HG02870 (cell line): ENCODE measurements at regions not wholly inside any gene's neighbourhood (a gene's known extent, or its start where the extent isn't known, plus 50 kb on each side); places are given as distances from the start of the nearest gene placed in this dataset.

ENCODE experiments used
- ATAC-seq: cut with Tn5 transposase; IDR thresholded peaks from one replicate; pipeline ENCODE4 v1.9.1; 2021; ENCODE audit warnings: mild to moderate bottlenecking, moderate library complexity; ENCODE audit not compliant: unreplicated experiment

DNA sequence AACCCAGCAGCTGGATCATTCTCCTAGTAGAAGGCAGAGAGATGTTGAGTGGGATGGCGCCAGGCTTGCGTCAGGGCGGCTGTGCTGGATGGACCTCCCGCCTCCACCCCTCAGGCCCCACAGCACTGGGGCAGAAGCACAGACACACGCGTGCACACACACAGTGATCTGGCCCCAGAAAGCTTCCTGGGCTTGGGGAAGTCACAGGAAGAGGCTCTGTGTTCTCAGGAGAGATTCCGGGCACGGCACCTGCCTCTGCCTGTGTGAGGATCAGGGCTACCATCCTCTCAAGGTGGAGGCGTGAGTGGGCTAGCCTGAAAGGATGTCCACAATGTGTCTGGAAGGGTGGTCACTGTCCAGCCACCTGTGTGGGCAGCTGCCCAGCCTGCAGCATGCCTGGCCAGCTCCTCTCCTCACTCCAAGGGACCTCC, 229.8 kb upstream of the HS6ST1 start:
- no peak for ATAC-seq

DNA sequence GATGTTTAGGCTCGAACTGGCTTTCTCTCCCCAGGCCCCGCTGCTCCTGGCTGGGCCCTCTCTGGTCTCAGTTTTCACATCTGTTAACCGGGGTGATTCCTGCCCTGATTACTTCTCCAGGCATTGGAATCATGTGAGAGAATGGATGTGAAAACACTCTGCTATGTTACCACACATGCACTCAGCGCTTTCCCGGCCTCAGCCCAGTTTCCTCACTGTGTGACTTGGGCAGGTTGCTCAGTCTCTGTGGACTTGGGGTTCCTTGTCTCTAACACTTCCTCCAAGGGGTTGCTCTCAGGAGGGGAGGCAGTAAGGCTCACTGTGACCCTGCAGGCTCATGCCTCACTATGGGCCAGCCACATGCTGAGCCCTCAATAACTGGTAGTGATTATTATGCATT, 230.4 kb upstream of the HS6ST1 start:
- ATAC-seq: no peak

DNA sequence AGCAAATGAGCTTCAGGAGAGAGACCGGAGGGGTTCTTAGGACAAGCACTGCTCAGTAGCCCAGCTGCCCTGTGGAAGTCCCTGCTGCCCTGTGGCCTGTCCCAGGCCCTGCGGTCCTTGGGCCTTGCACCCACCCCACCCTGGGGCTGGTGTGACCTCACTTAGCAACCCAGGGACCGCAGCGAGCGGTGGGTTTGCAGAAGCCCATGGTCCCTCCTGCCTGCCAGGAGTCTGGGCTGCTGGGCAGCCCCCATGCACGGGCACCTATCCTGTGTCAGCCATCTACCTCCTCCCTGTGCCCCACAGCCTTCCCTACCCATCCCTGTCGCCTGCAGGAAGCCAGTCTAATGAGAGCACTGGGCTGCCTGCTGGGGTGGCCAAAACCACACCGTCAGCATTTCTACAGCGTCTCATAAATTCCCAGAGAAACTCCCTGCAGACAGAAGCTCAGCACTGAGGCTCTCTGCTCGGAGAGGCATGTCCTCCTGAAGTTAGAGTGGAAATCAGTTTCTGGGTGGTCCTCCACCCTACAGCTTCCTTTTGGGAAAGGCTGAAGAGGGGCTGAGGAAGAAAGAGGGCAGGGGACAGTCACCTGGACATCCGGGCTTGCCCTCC, 231.1 kb upstream of the HS6ST1 start:
- no peak for ATAC-seq

DNA sequence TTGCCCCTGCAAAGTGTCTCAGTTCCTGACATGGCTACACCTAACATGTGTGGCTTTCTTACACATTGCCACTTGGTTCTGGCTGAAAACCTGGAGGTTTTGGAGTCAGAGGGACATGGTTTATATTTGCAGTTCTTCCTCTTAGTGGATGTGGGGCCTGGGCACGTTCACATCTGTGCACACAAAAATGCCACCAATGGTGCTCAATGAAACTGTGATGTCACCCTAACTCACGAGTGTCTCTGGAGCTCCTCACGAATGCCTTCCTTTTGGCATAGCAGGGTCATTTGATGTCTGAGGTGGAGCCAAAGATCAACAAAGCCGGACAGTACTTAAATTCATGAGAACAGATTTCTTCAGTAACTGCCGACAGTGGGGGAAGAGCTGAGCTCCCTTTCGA, 231.7 kb upstream of the HS6ST1 start:
- ATAC-seq: no peak

DNA sequence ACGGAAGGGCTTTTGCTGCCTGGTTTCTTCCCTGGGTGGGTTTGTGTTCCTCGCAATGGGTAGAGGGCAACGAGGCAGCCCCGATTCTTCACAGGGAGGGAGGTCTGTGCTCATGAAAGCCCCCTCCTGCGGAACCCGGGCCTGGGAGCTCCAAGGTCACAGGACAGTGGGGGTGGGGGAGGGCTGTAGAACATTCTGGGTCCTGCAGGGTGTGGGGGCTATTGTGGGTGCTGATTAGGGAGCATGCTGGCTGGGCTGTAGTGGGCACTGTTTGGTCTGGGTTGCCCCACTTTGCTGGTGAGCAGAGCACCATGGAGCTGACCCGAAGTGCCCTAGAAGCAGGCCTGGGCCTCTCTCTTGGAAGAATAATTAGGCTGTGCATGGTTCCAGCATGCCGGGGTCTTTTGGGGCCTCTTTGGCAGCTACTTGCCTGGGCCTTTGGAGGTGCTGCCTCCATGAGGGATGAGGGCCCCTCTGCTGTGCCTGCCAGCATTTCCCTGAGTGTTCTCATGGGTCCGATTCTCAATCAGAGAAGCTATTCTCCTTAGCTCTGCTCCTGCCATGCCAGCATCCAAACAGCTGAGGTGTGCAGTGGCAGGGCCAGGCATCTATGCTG, 232.2 kb upstream of the HS6ST1 start:
- ATAC-seq: no peak

DNA sequence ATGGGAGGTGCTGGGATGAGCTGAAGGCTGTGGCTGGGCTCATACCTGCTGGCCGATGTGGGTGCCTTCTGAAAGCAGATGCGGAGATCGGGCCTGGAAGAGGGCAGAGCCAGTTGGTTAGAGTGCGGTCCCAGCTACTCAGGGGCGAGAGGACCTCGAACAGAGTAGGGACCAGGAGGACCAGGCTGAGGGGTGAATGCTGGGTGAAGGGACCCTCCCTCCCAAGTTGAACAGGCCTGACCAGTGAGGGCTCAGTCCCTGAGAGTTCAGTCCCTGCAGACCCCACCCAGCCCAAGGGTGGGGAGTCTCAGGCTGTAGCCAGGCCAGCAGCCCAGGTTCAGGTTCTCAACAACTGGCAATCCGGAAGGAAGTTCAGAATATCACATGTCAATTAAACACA, 232.8 kb upstream of the HS6ST1 start:
- ATAC-seq: no peak

DNA sequence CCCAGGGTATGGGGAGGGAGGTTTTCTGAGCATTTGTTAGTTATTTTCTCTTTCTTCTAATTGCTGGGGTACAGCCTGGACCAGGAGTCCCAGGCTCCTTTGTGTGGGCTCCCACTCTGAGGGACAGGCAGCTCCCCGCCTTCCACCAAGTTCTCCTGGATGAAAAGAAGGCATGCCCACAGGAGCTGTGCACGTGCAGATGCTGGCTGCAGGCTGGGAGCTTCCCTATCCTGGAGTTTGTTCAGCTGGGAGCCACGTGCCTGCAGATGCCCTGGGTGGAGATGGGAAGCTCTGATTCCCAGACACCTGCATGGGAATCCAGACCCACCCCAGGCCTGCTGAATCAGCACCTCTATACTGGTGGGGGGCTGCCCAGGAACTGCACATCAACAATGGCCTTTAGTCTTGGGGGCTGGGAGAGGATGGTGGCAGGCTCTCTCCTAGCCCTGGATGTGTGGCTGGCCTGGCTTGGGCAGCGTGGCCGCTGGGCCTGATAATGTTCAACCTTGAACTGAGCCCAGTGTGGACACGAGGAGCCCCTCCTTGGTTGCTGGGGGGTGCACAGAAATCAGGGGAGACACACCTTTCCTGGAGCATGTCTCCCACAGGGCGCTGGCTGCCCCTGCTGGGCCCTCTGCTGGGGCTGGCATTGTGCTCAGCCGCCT, 233.6 kb upstream of the HS6ST1 start:
- no peak for ATAC-seq

DNA sequence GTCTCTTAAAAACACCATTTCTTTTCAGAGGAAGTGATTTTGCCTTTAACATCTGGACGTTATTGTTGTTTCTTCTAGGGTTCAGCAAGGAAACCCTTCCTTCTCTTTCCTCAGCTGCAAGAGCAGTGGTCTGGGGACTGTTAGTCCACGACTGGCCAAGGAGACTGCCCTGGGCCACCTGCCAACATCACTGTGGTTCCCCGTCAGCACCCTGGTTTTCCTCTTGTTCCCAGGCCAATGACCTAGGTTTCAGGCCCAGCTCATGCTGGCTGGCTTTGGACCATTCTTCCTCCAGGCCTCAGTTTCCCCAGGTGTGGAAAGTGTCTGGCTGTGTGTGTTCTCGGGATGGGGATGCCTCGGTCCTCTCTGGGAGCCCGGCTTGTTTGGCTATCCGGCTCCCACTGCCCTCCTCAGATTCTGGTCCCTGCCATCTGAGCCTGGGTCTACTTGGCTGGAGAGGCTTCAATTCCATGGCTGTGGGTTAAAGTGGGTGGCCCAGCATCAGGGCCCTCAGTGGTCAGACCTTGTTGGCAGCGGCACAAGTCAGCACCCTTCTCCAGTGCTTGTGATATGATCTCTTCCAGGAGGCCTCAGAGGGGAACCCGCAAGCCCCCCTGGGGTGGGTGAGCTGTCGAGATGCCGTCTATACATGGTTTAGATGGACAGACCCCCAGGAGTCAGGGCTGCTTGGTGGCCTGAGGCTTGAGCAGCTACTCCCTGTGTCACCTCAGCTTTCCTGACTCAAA, 234.3 kb upstream of the HS6ST1 start:
- ATAC-seq: no peak

DNA sequence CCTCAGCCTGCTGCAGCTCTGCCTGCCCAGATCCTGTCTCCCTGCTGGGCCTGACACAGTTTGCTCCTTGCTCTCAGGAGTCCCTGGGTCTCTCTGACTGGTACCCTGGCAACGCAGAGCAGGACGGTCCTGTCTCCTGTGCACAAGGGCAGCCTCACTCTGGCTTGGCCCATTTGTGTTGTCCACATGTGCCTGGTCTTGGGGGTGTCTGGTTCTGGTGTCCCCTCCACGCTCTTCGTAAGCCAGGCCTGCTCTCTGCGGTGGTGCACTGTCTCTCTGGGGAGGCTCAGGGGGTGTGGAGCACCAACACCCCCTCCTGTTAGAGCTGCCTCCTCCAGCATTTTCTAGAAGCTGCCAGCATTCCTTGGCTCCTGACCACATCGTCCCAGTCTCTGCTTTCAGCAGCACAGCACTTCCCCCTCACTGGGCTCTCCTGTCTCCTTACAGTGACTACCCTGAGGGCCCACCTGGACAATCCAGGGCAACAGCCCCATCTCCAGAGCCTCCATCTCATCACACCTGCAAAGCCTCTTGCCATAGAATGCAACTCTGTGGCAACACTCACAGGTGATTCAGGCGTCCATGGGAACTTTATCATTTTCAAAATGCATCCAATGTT, 235.6 kb upstream of the HS6ST1 start:
- no peak for ATAC-seq

DNA sequence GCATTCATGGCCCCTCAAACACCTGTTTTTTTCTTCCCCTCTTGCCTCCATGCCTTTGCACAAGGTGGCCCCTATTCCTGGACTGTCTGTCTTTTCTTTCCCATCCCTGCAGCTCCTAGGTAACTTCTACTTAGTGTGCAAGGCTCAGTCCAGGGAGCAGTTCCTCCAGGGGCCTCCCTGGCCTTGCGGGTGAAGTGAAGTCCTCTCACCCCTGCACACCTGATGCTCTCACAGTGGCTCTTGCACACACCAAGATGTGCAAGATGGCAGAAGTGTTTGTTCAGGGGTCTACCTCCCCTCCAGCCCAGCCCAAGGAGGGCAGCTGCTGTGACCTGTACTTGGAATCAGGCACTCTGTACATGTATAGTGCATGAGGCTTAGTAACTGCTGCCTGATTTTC, 236.8 kb upstream of the HS6ST1 start:
- ATAC-seq: no peak

DNA sequence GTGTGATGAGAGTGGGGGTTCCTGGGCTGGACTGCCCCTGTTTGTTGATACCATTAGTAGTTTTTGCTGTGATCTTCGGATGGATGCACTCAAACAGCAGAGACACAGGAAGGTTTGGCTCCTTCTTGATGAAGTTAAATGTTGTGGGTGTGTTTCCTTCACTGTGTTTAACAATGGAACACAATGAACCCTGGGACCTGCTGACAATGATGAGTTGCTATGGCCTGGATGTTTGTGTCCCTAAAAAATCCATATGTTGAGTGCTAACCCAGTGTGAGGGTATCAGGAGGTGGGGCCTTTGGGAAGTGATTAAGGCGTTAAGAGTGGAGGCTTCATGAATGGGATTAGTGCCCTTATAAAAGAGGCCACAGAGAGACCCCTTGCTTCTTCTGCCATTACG, 237.4 kb upstream of the HS6ST1 start:
- ATAC-seq: no peak

DNA sequence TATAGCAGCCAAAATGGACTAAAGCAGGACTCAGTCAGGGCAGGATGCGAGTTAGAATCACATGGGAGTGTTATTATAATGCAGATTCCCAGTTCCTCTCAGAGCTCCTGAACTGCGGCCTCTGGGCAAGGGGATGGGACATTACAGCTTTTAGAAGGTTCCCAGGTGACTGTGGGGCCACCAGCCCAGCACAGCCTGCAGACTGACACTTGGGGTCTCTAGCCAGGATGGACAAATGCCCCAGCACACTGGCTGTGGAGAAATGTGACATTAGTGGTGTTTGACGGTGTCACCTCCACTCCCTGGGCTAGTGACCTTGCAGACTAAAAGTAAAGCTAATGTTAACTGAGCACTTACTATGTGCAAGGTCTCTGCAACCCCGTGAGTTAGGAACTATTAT, 238.0 kb upstream of the HS6ST1 start:
- ATAC-seq: no peak

DNA sequence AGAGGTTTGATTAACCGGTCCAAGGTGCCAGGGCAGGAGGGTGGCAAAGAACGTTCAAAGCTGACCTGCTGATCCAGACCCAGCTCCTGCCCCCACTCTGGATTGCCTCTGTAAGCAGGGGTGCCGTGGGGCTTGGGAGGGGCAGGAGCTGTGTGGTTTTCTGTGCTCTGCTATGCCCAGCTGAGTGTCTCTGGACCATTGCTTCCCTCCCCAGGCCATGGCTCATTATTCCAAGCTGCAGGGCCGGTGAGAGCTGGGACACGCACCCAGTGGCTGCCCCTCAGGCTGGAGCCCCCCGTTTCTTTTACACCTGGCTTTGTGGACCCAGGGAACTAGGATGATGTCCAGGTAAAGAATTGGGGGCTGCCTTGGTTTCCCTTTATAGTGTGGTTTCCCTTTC, 238.4 kb upstream of the HS6ST1 start:
- no peak for ATAC-seq

DNA sequence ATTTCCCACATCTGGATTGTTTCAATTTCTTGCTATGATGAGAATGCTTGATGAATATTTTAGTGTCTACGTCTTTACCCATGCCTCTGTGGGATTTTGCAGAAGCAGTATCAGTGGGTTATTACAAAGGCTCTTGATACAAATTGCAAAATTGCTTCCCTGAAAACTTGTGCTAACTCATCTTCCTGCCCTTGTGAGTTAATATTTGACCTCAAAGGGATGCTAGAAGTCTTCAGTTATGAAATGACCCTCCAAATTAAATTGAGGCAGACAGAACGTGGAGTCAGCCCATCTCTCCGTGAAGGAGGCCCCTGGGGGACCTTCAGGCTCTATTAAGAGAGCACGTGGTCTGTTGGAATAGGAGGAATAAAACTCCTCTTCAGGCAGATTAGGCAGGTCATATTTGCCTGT, 239.2 kb upstream of the HS6ST1 start:
- ATAC-seq: no peak

DNA sequence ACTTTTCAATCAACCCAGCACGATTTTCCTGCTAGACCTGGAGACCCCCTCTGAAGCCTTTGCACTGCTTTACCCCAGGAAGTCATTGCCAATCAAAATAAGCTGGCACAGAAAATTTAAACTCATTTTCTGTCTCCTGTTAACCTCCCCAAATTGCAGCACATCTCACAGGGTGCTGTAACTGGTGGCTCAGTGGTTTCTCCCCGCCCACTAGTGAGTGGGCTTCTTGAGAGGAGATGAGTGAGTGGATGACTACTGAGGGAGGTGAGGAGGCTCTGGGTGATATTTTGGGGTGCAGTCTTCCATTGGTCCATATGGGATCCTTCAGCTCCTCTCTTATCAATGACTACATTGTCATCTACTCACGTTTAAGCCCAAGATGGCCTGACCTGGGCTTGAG, 239.8 kb upstream of the HS6ST1 start:
- no peak for ATAC-seq

DNA sequence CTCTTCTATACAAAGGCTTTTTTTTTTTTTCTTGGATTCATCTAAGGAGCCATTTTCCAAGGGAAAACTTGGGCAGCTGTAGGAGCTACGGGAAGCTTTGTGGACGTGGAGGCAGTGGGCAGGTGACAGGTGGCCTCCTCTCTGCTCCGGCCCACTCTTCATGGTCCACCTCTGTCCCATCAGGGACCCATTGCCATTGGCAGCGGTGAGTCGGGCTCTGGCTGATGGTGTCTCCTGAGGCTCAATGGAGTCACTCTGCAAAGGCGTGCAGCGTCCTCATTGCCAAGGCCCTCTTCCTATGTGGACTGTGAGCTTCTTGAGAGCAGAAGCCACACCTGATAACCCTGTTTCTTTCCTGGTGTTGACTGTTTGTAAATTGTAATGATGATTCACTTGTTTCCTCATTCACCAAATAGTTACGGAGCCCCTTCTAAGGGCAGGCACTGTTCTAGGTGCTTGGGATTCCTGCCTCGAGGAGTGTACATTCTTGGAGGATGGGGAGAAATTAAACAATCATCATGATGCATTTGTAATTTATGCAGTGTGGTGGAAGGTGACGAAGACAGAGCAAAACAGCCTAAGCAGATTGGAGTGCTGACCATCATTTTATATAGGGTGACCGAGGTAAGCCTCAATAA, 240.3 kb upstream of the HS6ST1 start:
- no peak for ATAC-seq

DNA sequence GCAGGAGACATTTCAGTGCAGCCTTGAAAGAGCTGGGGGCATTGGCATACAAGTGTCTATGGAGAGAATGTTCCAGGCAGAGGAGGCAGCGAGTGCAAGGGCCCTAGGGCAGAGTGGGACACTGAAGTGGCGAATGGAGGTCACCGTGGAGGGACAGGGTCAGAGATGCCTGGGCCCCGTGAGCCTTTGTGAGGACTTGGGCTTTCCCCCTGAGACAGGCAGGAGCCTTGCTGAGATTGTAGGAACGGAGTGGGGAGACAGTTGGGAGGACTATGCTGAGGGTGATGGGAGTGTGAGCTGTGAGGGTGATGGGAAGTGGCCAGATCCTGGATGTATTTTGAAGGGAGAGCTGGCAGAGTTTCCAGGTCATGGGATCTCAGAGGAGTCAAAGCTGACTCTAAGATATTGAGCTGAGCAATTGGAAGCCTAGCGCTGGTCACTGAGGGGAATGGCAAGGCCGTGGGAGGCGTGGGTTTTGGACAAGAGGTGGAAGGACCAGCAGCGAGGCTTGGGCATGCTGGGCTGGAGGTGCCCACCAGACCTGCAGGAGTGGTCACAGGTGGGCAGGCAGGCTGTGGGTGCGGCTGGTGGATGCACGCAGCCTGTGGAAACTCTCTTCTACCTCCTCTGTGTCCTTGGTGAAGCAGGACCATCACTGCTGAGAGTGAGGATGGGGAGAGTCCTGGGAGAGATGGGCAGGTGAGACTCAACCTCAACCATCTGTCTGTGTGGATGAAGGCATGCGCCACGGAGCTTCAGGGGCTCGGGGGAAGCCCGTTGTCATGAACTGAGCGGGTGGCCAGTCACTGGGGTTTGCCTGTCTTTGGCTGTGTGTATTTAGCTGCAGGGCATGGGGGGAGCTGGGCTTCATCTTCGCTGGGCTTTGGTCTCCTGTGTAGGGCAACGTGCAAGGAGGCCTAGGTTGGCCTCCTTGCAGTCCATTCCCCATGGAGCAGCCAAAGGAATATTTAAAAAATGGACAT, 241.2 kb upstream of the HS6ST1 start:
- ATAC-seq: no peak

DNA sequence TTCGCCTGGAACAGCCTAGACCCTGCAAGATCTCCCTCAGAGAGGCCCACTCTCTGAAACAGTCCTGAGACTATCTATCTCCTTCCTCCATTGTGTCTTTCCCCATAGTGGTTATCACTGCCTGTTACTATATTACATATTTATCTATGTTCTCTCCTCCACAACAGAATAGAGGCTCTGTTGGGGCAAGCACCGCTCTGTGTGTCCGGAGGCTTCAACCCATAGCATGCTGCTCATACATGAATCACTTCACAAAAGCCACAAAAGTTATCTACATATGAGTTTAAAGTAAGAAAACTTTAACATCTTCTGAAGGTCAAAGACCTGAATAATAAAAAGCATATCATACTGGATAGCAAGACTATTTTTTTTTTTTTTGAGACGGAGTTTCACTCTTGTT, 242.1 kb upstream of the HS6ST1 start:
- no peak for ATAC-seq

DNA sequence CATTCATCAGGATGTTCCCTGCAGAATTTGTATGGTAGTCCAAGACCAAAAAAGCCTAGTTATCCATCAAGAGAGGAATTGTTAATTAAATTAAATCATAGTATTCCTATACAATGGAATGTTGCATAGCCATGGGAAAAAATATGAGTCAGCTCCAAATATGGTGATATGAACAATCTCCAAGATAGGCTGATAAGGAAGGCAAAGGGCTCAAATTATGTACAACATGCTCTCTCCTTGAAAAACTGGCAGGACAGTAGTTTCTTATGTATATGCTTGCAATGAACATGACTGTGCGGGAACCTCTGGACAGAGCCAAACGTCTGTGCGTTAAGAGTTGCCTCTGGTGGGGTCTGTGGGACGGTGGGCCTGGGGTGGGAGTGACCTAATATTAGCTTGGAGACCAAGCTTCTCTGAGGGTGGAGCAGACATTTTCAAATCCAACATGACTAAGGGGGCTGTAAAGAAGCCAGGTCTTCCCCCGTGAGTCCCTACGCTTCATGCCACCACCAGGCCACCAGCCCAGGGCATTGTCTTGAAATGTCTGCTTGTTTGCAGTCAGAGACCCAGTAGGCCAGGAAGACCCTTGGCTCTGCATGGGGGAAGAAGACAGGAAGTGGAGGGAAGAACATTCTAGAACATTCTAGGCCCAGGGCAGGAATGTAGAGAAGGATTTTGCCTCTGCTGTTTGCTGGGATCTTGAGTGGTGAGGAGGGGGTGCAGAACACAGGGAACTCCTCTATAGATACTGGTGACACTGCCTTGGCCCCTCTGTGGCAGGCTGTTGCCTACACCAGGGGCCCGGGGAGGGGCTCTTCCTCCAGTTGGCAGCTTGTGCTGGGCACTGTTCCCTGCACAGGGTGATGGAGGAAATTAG, 244.0 kb upstream of the HS6ST1 start:
- no peak for ATAC-seq
